ENCODE measurements at regions not wholly inside any gene's neighbourhood (a gene's known extent, or its start where the extent isn't known, plus 50 kb on each side); places are given as distances from the start of the nearest gene placed in this dataset.

DNA sequence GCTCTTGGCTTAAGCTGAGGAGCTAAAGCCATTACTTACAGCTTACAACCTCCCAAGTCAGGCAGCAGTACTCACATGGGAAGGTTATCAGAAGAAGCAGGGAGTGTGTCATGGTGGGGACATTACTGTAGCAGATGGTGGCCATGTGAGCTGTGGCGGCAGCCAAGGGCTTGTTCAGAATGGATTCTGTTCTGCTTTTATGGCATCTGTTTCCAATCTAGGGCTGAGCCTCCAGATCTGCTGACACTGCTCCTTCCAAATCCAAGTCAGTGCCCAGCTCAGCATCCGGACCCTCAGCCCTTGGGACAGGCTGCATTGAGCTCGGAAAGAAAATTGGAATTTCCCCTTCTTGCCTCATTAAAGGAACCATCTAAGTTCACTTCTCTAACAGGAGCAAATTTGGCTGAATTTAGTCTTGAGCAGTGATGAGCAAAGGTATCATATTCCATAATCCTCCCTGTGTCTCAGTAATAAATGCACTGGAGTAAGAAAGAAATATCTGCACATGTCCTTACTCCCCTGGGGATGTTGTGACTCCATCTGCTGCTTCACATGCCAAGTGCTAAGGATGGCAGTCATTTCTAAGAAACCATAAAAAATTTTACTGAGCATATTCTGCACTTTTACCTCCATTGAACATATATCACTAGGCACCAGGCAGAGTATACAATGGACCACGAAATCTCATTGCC, 73.9 kb downstream of the KCTD12 start:
- TF ChIP-seq, protein P1, sequence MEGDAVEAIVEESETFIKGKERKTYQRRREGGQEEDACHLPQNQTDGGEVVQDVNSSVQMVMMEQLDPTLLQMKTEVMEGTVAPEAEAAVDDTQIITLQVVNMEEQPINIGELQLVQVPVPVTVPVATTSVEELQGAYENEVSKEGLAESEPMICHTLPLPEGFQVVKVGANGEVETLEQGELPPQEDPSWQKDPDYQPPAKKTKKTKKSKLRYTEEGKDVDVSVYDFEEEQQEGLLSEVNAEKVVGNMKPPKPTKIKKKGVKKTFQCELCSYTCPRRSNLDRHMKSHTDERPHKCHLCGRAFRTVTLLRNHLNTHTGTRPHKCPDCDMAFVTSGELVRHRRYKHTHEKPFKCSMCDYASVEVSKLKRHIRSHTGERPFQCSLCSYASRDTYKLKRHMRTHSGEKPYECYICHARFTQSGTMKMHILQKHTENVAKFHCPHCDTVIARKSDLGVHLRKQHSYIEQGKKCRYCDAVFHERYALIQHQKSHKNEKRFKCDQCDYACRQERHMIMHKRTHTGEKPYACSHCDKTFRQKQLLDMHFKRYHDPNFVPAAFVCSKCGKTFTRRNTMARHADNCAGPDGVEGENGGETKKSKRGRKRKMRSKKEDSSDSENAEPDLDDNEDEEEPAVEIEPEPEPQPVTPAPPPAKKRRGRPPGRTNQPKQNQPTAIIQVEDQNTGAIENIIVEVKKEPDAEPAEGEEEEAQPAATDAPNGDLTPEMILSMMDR (IDR thresholded peaks at IDR 0.05; ENCODE audit: control extremely low read depth in 1 of 3, insufficient read depth in 1 of 3, low read depth in 1 of 3, low read length in 3 of 3) = no peak
- no peak for TF ChIP-seq EZH2 (IDR thresholded peaks at IDR 0.05; ENCODE audit: low read depth, low read length, severe bottlenecking)
- no peak for TF ChIP-seq BRCA1 (IDR thresholded peaks at IDR 0.05; ENCODE audit: low read depth, low read length)
- TF ChIP-seq EP300 (IDR thresholded peaks at IDR 0.05; ENCODE audit: borderline replicate concordance in 1 of 2, low read depth in 2 of 2, low read length in 2 of 2) = no peak
- no peak for TF ChIP-seq ATF2 (IDR thresholded peaks at IDR 0.05; ENCODE audit: low read length)
- no peak for TF ChIP-seq CHD2 (IDR thresholded peaks at IDR 0.05; ENCODE audit: low read length)

Measured in H1 (cell line).